ENCODE measurements at regions not wholly inside any gene's neighbourhood (a gene's known extent, or its start where the extent isn't known, plus 50 kb on each side); places are given as distances from the start of the nearest gene placed in this dataset.

DNA sequence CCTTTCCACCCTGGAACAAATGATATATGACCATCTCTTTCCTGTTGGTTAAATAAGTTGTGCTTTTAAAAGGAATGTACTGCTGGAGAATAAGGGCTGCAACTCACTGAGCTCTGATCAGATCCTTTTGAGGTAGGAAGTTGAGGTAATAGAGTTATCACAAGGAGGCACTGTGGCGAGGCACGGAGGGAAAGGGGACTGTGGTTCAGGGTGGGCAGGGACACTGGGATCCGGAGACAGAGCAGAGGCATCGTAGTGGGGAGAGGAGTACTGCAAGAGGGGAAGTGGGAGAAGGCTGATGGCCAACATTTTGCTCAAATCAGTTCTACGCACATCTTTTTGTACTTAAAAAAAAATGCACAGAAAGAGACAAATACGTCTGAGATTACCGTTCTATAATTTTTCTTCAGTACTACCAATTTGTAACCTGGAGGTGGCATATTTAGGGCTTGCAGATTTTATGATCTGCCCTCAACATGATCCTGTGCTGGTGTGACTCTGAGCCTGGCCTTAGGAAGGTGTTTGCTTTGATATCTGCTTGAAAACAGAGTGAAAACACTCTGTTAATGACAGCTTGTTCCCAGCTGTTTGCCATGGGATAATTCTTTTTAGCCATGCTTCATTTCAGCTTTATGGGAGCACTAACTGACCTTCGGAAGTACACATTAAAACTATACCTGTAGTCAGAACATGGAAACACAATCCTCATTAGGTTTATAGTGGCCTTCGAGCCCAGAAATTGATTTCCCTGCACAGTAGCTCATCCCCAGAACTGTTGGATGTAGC is 168.1 kb downstream of the KCNE4 start:
- no peak overlapping the region for H4K91ac ChIP-seq (replicated peaks; ENCODE audit: insufficient read length, low read length)
- H2BK5ac ChIP-seq (ENCODE audit: low read depth, low read length) = no peak overlapping the region
- H2BK15ac ChIP-seq (ENCODE audit: low read length) = no peak overlapping the region
- no peak overlapping the region for H3K4ac ChIP-seq (replicated peaks; ENCODE audit: insufficient read length, low read depth, low read length)
- no peak for FAIRE-seq
- POLR2A ChIA-PET (ENCODE audit: partially characterized antibody) = interaction anchor here (1.8 kb wide), 1 partner anchor 16 kb away, joined by 6 read pairs; no protein-coding TSS in a partner anchor
- DNase-seq (ENCODE audit: low read depth in 1 of 2, low spot score in 2 of 2) = no peak
- no peak overlapping the region for H3K9ac ChIP-seq (replicated peaks in 1 of 4; ENCODE audit: extremely low read depth in 1 of 4, low read depth in 3 of 4, low read length in 3 of 4)
- no peaks in the 10 kb centered on the region for H3K23me2 ChIP-seq (ENCODE audit: low read depth, low read length)
- no peak overlapping the region for H4K5ac ChIP-seq (ENCODE audit: insufficient read length, low read depth, low read length)
- no peaks in the 10 kb centered on the region for H4K20me1 ChIP-seq (replicated peaks in 1 of 2; ENCODE audit: control insufficient read depth in 1 of 2, insufficient read depth in 2 of 2, low read length in 2 of 2)
- H3K4me1 ChIP-seq (replicated peaks in 1 of 4; ENCODE audit: control insufficient read depth in 3 of 4, insufficient read depth in 4 of 4, low read length in 3 of 4) = peaks cover 0 to 17% (median 5%) of the 10 kb centered on the region in 4 experiments; a peak in 2 of 7 replicates
- CTCF ChIA-PET (ENCODE audit: partially characterized antibody) = interaction anchor here (0.8 to 1.7 kb wide), 3 partner anchors 15 to 28 kb away, joined by 3 to 6 read pairs (median 6); no protein-coding TSS in a partner anchor
- H3K36me3 ChIP-seq (ENCODE audit: control insufficient read depth in 2 of 4, insufficient read depth in 4 of 4, low read length in 3 of 4) = no peaks in the 10 kb centered on the region
- TF ChIP-seq, protein P1, sequence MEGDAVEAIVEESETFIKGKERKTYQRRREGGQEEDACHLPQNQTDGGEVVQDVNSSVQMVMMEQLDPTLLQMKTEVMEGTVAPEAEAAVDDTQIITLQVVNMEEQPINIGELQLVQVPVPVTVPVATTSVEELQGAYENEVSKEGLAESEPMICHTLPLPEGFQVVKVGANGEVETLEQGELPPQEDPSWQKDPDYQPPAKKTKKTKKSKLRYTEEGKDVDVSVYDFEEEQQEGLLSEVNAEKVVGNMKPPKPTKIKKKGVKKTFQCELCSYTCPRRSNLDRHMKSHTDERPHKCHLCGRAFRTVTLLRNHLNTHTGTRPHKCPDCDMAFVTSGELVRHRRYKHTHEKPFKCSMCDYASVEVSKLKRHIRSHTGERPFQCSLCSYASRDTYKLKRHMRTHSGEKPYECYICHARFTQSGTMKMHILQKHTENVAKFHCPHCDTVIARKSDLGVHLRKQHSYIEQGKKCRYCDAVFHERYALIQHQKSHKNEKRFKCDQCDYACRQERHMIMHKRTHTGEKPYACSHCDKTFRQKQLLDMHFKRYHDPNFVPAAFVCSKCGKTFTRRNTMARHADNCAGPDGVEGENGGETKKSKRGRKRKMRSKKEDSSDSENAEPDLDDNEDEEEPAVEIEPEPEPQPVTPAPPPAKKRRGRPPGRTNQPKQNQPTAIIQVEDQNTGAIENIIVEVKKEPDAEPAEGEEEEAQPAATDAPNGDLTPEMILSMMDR (IDR thresholded peaks at IDR 0.05; ENCODE audit: control extremely low read depth in 1 of 3, insufficient read depth in 1 of 3, low read depth in 1 of 3, low read length in 3 of 3) = peak in 2 of 3 experiments; percentile 11 to 16; a peak in 2 of 4 replicates
- TF ChIP-seq CBX8 (IDR thresholded peaks at IDR 0.05; ENCODE audit: borderline replicate concordance, low read depth, low read length) (no peak), JUND (IDR thresholded peaks at IDR 0.05; ENCODE audit: low read length) (no peak), SP4 (IDR thresholded peaks at IDR 0.05; ENCODE audit: low read length) (no peak), RAD21 (IDR thresholded peaks at IDR 0.05 in 1 of 2, conservative IDR thresholded peaks at IDR 0.05 in 1 of 2; ENCODE audit: low read depth in 2 of 2, low read length in 2 of 2) (peak; percentile 1 to 17; a peak in 2 of 4 replicates)
- 0 out of 2 replicates have a peak overlapping the region, but pooled peaks have one; percentile 3 for H2AFZ ChIP-seq (ENCODE audit: low read length)
- no peak overlapping the region for H3K56ac ChIP-seq (replicated peaks; ENCODE audit: insufficient read length, low read depth, low read length)
- H3K14ac ChIP-seq (ENCODE audit: insufficient read length) = no peak overlapping the region
- no peak overlapping the region for H3K23ac ChIP-seq (ENCODE audit: insufficient read length)
- no peaks in the 10 kb centered on the region for H3K79me1 ChIP-seq (ENCODE audit: low read depth, low read length)
- no peaks in the 10 kb centered on the region for H3K79me2 ChIP-seq (ENCODE audit: control insufficient read depth in 1 of 2, insufficient read depth in 2 of 2, low read length in 2 of 2)
- H2BK120ac ChIP-seq (replicated peaks; ENCODE audit: low read depth, low read length) = no peak overlapping the region
- no peaks in the 10 kb centered on the region for H3K27me3 ChIP-seq (replicated peaks in 1 of 4; ENCODE audit: control insufficient read depth in 3 of 4, extremely low read depth in 1 of 4, insufficient read depth in 3 of 4, low read length in 3 of 4)
- H4K8ac ChIP-seq (ENCODE audit: extremely low read depth, insufficient read depth, low read length) = no peak overlapping the region
- H2AK5ac ChIP-seq (ENCODE audit: low read depth, low read length) = no peak overlapping the region
- no peak overlapping the region for H2BK20ac ChIP-seq (ENCODE audit: low read length)
- H3K9me3 ChIP-seq (ENCODE audit: insufficient read depth in 2 of 2, low read depth in 1 of 2, low read length in 1 of 2) = no peaks in the 10 kb centered on the region
- H3K4me3 ChIP-seq (ENCODE audit: extremely low read depth in 1 of 4, insufficient read depth in 2 of 4, low read depth in 3 of 4, low read length in 4 of 4) = no peak overlapping the region
- no peak overlapping the region for H2BK12ac ChIP-seq (ENCODE audit: low read depth, low read length)
- H3K4me2 ChIP-seq (ENCODE audit: insufficient read depth in 1 of 2, low read depth in 2 of 2, low read length in 2 of 2) = no peak overlapping the region
- H3K18ac ChIP-seq (ENCODE audit: extremely low read depth, low read length) = no peak overlapping the region; the same call in 1 of the 2 replicates
- H3K27ac ChIP-seq (ENCODE audit: low read depth, low read length) = no peak overlapping the region
- WGBS, 2 experiments (ENCODE audit: extremely low coverage in 1 of 2, insufficient coverage in 1 of 2, insufficient read length in 1 of 2, insufficient replicate concordance in 2 of 2, low coverage in 1 of 2, low lambda C conversion rate in 2 of 2, missing lambda C conversion rate in 1 of 2) = 91% methylated on average over 9 of the region's 9 CpGs; no CpG with 5 or more reads in 1 of the 2 experiments

All from H1 (cell line).